Frontal cortex (tissue), 3 donors: ENCODE measurements at regions not wholly inside any gene's neighbourhood (a gene's known extent, or its start where the extent isn't known, plus 50 kb on each side); places are given as distances from the start of the nearest gene placed in this dataset.
"Not testable (repeated sequence)": the region's sequence is repeated elsewhere in the genome, so short reads cannot be mapped to it uniquely, and the experiment has no call there.

Experiments
- DNase-seq, 2 donors: peaks; one replicate each; pipeline ENCODE4 v3.0.0; 2012; ENCODE audit warnings: low spot score in 2 of 2
- FAIRE-seq: peaks from 2 replicates; lab custom pipeline; 2012; peaks lifted over from hg19 to GRCh38; lab: Jason Lieb, UNC
- donor health status: control.
- donor health status: control.
- donor health status: control.

DNA sequence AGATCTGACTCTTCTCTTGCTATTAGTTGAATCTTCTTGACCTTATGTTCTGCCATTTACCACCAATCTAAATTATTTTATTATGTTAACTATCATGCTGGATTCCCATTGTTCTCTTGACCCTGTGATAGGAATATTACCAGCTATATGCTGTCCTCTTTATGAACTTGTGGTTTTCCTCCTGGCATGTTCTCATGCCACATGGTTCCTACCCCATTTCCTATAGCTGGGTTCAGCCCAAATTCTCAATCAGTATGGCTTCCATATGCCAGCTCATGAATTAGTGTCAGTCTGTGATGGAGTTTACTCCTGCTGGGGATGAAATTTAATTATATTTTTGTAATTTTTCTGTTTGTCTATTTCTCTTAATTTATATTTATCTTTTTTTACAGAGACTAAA is 430.5 kb downstream of the SMARCA1 start:
- DNase-seq (no peak), FAIRE-seq (no peak)

- FAIRE-seq (no peak), DNase-seq (no peak)
These were observed 431.0 kb downstream of the SMARCA1 start for GRCh38 chrX:129092242-129092641.

DNA sequence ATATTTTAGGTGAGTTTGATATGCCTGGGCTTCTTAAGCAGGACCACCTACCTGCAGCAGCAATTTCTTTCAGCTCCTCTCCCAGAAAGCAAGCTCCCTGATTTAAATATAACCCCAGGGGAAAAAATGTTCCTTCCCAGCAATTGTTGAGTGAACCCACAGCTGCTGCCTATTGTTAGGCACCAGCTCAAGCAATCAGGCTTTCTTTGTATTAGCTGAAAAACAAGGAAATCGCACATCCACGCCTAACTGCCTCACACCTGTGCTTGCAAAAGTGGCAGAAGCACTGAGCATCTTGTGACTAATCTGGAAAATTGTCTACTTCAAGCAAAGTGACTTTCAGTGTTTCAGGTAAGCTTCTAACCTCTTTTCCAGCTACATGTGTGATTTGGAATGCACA is 432.2 kb downstream of the SMARCA1 start:
- no peak for FAIRE-seq
- no peak for DNase-seq

DNA sequence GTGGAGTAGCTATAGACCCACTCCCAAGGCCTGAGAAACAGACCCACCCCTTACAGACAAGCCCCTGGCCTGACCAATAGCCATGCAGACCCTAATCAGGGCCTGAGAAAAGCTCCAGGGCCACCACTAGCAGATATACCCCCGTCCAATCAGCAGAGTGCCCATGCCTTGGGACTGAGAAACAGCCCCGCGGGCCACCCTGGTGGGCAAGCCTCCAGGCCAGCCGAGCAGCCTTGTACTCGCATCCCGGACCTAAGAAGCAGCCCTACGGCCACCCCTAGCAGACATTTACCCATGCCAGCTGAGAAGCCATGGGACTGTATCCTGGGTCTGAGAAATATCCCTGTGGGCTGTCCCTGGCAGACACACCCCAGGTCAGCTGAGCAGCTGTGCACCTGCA is 436.5 kb downstream of the SMARCA1 start:
- DNase-seq: no peak
- no peak for FAIRE-seq

- DNase-seq, FAIRE-seq: not testable (repeated sequence)
These were observed 439.0 kb downstream of the SMARCA1 start for GRCh38 chrX:129084291-129084690.

GRCh38 chrX:129077424-129078170 is 445.7 kb downstream of the SMARCA1 start:
- FAIRE-seq (no peak), DNase-seq (no peak)

DNA sequence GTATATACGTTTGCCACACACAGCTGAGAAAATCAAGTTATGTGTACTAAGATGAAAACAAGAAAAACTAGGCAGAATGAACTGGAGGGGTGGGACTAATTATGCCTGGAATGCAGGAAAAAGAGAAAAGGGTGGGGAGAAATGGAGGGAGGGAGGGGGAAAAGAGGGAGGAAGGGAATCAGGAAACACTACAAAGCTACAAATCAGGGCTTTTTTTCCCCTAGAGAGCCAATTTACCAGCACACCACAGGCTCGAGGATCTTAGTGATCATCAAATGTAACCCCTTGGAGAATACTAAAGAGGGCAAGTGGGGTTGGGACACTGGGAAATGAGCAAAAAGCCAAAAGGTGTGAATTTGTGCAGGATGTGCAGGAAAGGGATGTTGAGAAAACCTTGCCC is 451.9 kb downstream of the SMARCA1 start:
- DNase-seq (no peak), FAIRE-seq (no peak)

DNA sequence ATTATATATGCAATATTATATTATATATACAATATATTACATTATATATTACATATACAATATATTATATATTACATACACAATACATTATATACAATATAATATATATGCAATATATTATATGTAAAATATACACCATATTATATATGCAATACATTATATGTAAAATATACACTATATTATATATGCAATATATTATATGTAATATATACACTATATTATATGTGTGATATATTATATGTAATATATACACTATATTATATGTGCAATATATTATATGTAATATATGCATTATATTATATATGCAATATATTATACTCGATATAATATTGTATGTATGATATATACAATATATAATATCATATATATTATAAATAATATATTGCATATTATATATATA is 457.4 kb downstream of the SMARCA1 start:
- FAIRE-seq (peak; percentile 99), DNase-seq (no peak)

DNA sequence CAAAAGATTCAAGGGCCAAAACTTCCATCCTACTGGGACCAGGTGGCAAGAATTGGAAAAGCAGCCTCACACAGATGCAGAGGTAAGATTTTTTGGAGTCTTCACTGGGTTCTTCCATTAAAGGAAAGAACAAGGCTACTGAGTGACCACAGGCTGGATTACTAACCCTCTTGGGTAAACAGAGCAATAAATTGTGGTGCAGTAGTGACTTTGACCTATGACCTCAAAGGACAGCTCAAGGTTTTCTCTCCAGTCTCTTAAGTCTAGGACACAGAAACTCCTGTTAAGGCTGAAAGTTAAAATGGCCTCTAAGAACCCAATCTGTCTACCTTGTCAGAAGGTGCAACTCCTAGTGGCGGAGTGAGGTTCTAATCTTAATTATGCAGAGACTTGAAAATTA is 464.9 kb downstream of the SMARCA1 start:
- DNase-seq (no peak), FAIRE-seq (no peak)

DNA sequence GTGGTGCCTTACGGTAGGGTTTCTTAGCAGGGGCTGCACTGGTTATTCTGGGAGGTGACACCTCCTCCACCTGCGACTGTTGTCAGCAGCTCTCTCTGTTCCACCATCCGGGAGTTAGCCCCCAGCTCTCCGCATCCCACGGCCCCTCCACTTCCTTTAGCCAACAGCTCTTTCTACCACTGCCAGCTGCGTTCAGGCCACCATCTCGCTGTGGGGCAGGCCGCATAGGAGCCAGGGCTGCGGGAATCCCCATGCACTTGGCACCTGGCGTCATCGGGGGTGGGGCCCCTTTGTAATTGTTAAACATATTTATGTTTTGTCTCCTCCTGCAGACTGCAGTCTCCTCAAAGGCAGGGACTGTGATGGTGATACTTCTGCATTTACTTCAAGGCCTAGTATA is 480.2 kb downstream of the SMARCA1 start:
- DNase-seq (no peak), FAIRE-seq (no peak)

GRCh38 chrX:129041319-129041718 is 482.0 kb downstream of the SMARCA1 start:
- DNase-seq (no peak), FAIRE-seq (no peak)

DNA sequence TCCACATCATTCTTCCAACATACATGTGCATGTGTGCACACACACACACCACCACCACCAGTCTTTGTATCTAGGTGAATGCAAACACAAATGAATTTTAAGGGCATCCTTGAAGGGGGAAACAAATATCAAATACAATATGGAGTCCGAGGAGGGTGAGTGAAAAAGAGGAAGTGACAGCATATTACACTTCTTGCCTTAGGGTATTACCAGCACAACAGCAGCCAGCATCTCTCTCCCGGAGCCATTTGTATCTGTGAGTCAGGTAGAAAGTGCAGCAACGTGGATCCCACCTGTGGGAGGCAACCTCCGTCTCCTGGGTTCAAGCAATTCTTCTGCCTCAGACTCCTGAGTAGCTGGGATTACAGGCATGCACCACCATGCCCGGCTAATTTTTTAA is 483.2 kb downstream of the SMARCA1 start:
- DNase-seq: no peak
- FAIRE-seq: no peak

- DNase-seq: no peak
- no peak for FAIRE-seq
These were observed 484.1 kb downstream of the SMARCA1 start for GRCh38 chrX:129039176-129039575.

GRCh38 chrX:129037389-129037788 is 485.9 kb downstream of the SMARCA1 start:
- FAIRE-seq: no peak

GRCh38 chrX:129035180-129035579 is 488.1 kb downstream of the SMARCA1 start:
- FAIRE-seq (no peak), DNase-seq (no peak)

More at GRCh38 chrX:129037389-129037788, 485.9 kb downstream of the SMARCA1 start:
- no peak for DNase-seq

GRCh38 chrX:129034196-129034595 is 489.1 kb downstream of the SMARCA1 start:
- no peak for DNase-seq
- FAIRE-seq: no peak

- FAIRE-seq (no peak), DNase-seq (no peak)
These were observed 497.1 kb downstream of the SMARCA1 start for GRCh38 chrX:129026202-129026601.

- no peak for FAIRE-seq
- no peak for DNase-seq
These were observed 497.9 kb downstream of the SMARCA1 start for GRCh38 chrX:129025376-129025775.

GRCh38 chrX:129019412-129019811 is 503.9 kb downstream of the SMARCA1 start:
- FAIRE-seq: no peak
- DNase-seq: no peak

DNA sequence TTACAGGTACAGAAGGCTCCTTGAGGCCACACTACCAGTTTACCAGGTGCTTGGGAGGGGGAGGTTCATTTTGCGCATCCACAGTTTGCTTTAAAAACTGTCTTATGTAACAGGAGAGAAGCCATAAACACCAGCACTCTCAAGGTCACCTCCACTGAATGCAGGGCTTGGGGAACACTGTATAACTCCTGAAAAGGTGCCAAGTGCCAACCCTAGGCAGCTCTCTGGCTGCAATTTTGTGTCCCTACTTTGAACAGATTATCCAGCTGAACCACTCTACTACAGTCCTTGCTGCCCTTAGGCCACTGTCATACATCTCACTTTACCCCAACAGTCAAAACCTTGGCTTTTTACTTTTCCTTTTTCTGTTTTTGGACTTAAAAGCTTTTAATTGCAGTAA is 507.9 kb downstream of the SMARCA1 start:
- FAIRE-seq (no peak), DNase-seq (no peak)

GRCh38 chrX:129013574-129013973 is 509.7 kb downstream of the SMARCA1 start:
- no peak for DNase-seq
- FAIRE-seq: no peak

DNA sequence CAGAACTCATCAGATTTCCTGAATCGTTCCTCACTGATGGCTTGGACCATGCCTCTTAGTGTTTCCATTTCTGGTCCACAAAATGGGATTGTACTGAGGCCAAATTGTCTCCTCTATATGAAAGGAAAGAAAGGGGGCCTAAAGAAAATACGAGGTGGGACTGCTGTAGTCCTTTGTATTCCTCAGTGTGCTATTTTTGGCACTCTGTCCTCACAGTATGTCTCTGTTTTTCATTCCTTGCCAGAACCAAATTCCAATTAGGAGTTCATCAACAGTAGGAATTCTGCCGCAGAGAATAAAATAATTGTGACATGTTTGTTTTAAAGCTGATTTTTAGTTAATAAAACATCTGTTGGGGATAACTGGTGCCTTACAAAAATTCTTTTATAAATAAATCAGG is 515.7 kb downstream of the SMARCA1 start:
- FAIRE-seq (no peak), DNase-seq (no peak)
